Heart right ventricle (tissue), 16 donors: ENCODE measurements at regions not wholly inside any gene's neighbourhood (a gene's known extent, or its start where the extent isn't known, plus 50 kb on each side); places are given as distances from the start of the nearest gene placed in this dataset.

Experiments used
- ATAC-seq, 8 donors: fragments of 200-7000 bp; cut with Tn5 transposase; one replicate each; pipeline ENCODE4 v1.9.1; 2020; ENCODE audit warnings: mild to moderate bottlenecking in 8 of 8, moderate library complexity in 8 of 8, moderate number of reproducible peaks in 1 of 8
- DNase-seq, 2 donors: peaks; one replicate each; pipeline ENCODE4 v3.0.0-alpha.2; 2020
- H3K27ac ChIP-seq, 10 donors: fragments of 200-600 bp; sonication (generic) in 2 of 10; one replicate each; pipeline versions ENCODE4 v1.5.0 to v1.8.0; 2020 to 2022; ENCODE audit warnings: mild to moderate bottlenecking in 3 of 10
- H3K27me3 ChIP-seq, 7 donors: fragments of 200-600 bp; one replicate each; pipeline ENCODE4 v1.8.0; 2021 to 2022; ENCODE audit warnings: mild to moderate bottlenecking in 2 of 7
- H3K36me3 ChIP-seq, 9 donors: fragments of 200-600 bp; sonication (generic) in 1 of 9; one replicate each; pipeline versions ENCODE4 v1.5.0 to v1.8.0; 2020 to 2022; ENCODE audit warnings: mild to moderate bottlenecking in 2 of 9
- H3K4me1 ChIP-seq, 9 donors: fragments of 200-600 bp; sonication (generic) in 1 of 9; one replicate each; pipeline versions ENCODE4 v1.5.0 to v1.8.0; 2020 to 2022; ENCODE audit warnings: mild to moderate bottlenecking in 4 of 9
- H3K4me3 ChIP-seq, 10 donors: fragments of 200-600 bp; sonication (generic) in 2 of 10; one replicate each; pipeline versions ENCODE4 v1.5.0 to v1.8.0; 2020 to 2022; ENCODE audit warnings: mild to moderate bottlenecking in 7 of 10, moderate library complexity in 2 of 10
- H3K9me3 ChIP-seq, 11 donors: fragments of 200-600 bp in 10 of 11; sonication (generic) in 2 of 11; one replicate each; pipeline versions ENCODE4 v1.5.0 to v1.8.0; 2013 to 2022; ENCODE audit warnings: mild to moderate bottlenecking in 2 of 11, control low read depth in 1 of 11, moderate library complexity in 1 of 11
- CTCF ChIP-seq, 9 donors: fragments of 200-600 bp; sonication (generic) in 2 of 9; IDR thresholded peaks; one replicate each; pipeline versions ENCODE4 v1.5.0 to v1.8.0; 2021 to 2022; ENCODE audit warnings: antibody characterized with exemption in 9 of 9, mild to moderate bottlenecking in 5 of 9, moderate library complexity in 1 of 9
- WGBS, 2 donors: extraction: QIAGEN DNeasy Blood & Tissue Kit; methylation state at CpG; one replicate each; pipeline ENCODE4 v1.1.7; 2013; ENCODE audit warnings: inconsistent platforms in 1 of 2; 5-methylcytosine and 5-hydroxymethylcytosine counted together
- intact Hi-C, 10 donors: fragments of 100-400 bp; cut with DNase I; formaldehyde crosslinking; loops; one replicate each; pipeline versions ENCODE4 v1.11.1 to v1.14.2; 2022
- donor health status: Arrhythmogenic right ventricular cardiomyopathy.
- donor health status: ischemic (EF 13 %, LVEDD 7.1; RV severe dilation, severe dysfunction).
- donor health status: healthy with polysubstance abuse.
- donor health status: DM: no; HTN: yes; CAD: no.
- donor health status: DM: no; HTN: no; CAD: no.
- donor health status: ischemic (EF 25% LVEDD 6.9; RV normal size, moderate dysfunction).
- donor health status: ischemic (EF 25% LVEDD 5.7; RV mildly dilated, moderate dysfunction).
- donor health status: healthy.
- donor health status: DM: yes; HTN: yes; CAD: no.
- donor health status: Ischemic cardiomyopathy.
- donor health status: ischemic (EF 35%, LVEDD 5.7; RV mildly dilated, moderate dysfunction).
- donor health status: nonischemic (EF 11% LVEDD 7.7; RV severe dilation, severe dysfunction).
- donor health status: DM: yes; HTN: yes; CAD: no.
- donor health status: PGD.
- donor health status: ischemic (EF 29% LVEDD 5.4; RV normal size, mild dysfunction).
- donor health status: nonischemic (EF 23%, LVEDD 6.1; RV moderate dilation, normal function).

GRCh38 chr5:163383754-163384153 lies 53.6 kb upstream of the CCNG1 start:
- Histone ChIP-seq H3K4me3 (no peak overlapping the region), H3K27ac (no peak overlapping the region), H3K9me3 (no peaks in the 10 kb centered on the region), H3K4me1 (peaks cover 0 to 4% (median 0%) of the 10 kb centered on the region in 9 donors), H3K27me3 (no peaks in the 10 kb centered on the region), H3K36me3 (no peaks in the 10 kb centered on the region)
- DNase-seq (no peak), ATAC-seq (no peak)
- WGBS, 2 donors = 83 to 87% methylated on average over 3 of the region's 3 CpGs
- intact Hi-C loops = no loop called here
- no peak for TF ChIP-seq CTCF (IDR thresholded peaks at IDR 0.05)

GRCh38 chr5:163384669-163385068 lies 52.7 kb upstream of the CCNG1 start:
- intact Hi-C loops = no loop called here
- WGBS, 2 donors = 68 to 71% methylated on average over 4 of the region's 4 CpGs
- TF ChIP-seq CTCF (IDR thresholded peaks at IDR 0.05) = no peak
- no peak for DNase-seq
- Histone ChIP-seq H3K36me3 (no peaks in the 10 kb centered on the region), H3K4me1 (peaks cover 0 to 4% (median 0%) of the 10 kb centered on the region in 9 donors), H3K27me3 (no peaks in the 10 kb centered on the region), H3K27ac (no peak overlapping the region), H3K4me3 (no peak overlapping the region), H3K9me3 (peaks cover 0 to 5% (median 0%) of the 10 kb centered on the region in 11 donors)
- ATAC-seq = no peak

- TF ChIP-seq CTCF (IDR thresholded peaks at IDR 0.05) = no peak
- Histone ChIP-seq H3K9me3 (peaks cover 0 to 11% (median 1%) of the 10 kb centered on the region in 11 donors), H3K36me3 (no peaks in the 10 kb centered on the region), H3K27ac (no peak overlapping the region), H3K4me1 (peaks cover 0 to 4% (median 0%) of the 10 kb centered on the region in 9 donors), H3K27me3 (no peaks in the 10 kb centered on the region), H3K4me3 (no peak overlapping the region)
- DNase-seq (peak in 1 of 2 donors; percentile 9), ATAC-seq (peak in 5 of 8 donors; percentile 37 to 82 (median 61))
- intact Hi-C loops = no loop called here
- WGBS, 2 donors = 42 to 51% methylated on average over 5 of the region's 5 CpGs
These were observed 52.1 kb upstream of the CCNG1 start for GRCh38 chr5:163385271-163385670.

GRCh38 chr5:163385824-163386223 lies 51.6 kb upstream of the CCNG1 start:
- Histone ChIP-seq H3K4me3 (no peak overlapping the region), H3K27ac (no peak overlapping the region), H3K27me3 (no peaks in the 10 kb centered on the region), H3K4me1 (peaks cover 0 to 4% (median 0%) of the 10 kb centered on the region in 9 donors), H3K36me3 (no peaks in the 10 kb centered on the region), H3K9me3 (peaks cover 0 to 16% (median 4%) of the 10 kb centered on the region in 11 donors)
- 65 to 77% methylated on average over 1 of the region's 1 CpG for WGBS, 2 donors
- no peak for ATAC-seq
- no peak for DNase-seq
- no peak for TF ChIP-seq CTCF (IDR thresholded peaks at IDR 0.05)
- intact Hi-C loops = no loop called here
